Heart right ventricle (tissue), 16 donors: ENCODE measurements at regions not wholly inside any gene's neighbourhood (a gene's known extent, or its start where the extent isn't known, plus 50 kb on each side); places are given as distances from the start of the nearest gene placed in this dataset.

Experiments used
- ATAC-seq, 8 donors: fragments of 200-7000 bp; cut with Tn5 transposase; one replicate each; pipeline ENCODE4 v1.9.1; 2020; ENCODE audit warnings: mild to moderate bottlenecking in 8 of 8, moderate library complexity in 8 of 8, moderate number of reproducible peaks in 1 of 8
- DNase-seq, 2 donors: peaks; one replicate each; pipeline ENCODE4 v3.0.0-alpha.2; 2020
- H3K27ac ChIP-seq, 10 donors: fragments of 200-600 bp; sonication (generic) in 2 of 10; one replicate each; pipeline versions ENCODE4 v1.5.0 to v1.8.0; 2020 to 2022; ENCODE audit warnings: mild to moderate bottlenecking in 3 of 10
- H3K27me3 ChIP-seq, 7 donors: fragments of 200-600 bp; one replicate each; pipeline ENCODE4 v1.8.0; 2021 to 2022; ENCODE audit warnings: mild to moderate bottlenecking in 2 of 7
- H3K36me3 ChIP-seq, 9 donors: fragments of 200-600 bp; sonication (generic) in 1 of 9; one replicate each; pipeline versions ENCODE4 v1.5.0 to v1.8.0; 2020 to 2022; ENCODE audit warnings: mild to moderate bottlenecking in 2 of 9
- H3K4me1 ChIP-seq, 9 donors: fragments of 200-600 bp; sonication (generic) in 1 of 9; one replicate each; pipeline versions ENCODE4 v1.5.0 to v1.8.0; 2020 to 2022; ENCODE audit warnings: mild to moderate bottlenecking in 4 of 9
- H3K4me3 ChIP-seq, 10 donors: fragments of 200-600 bp; sonication (generic) in 2 of 10; one replicate each; pipeline versions ENCODE4 v1.5.0 to v1.8.0; 2020 to 2022; ENCODE audit warnings: mild to moderate bottlenecking in 7 of 10, moderate library complexity in 2 of 10
- H3K9me3 ChIP-seq, 11 donors: fragments of 200-600 bp in 10 of 11; sonication (generic) in 2 of 11; one replicate each; pipeline versions ENCODE4 v1.5.0 to v1.8.0; 2013 to 2022; ENCODE audit warnings: mild to moderate bottlenecking in 2 of 11, control low read depth in 1 of 11, moderate library complexity in 1 of 11
- CTCF ChIP-seq, 9 donors: fragments of 200-600 bp; sonication (generic) in 2 of 9; IDR thresholded peaks; one replicate each; pipeline versions ENCODE4 v1.5.0 to v1.8.0; 2021 to 2022; ENCODE audit warnings: antibody characterized with exemption in 9 of 9, mild to moderate bottlenecking in 5 of 9, moderate library complexity in 1 of 9
- WGBS, 2 donors: extraction: QIAGEN DNeasy Blood & Tissue Kit; methylation state at CpG; one replicate each; pipeline ENCODE4 v1.1.7; 2013; ENCODE audit warnings: inconsistent platforms in 1 of 2; 5-methylcytosine and 5-hydroxymethylcytosine counted together
- intact Hi-C, 10 donors: fragments of 100-400 bp; cut with DNase I; formaldehyde crosslinking; loops; one replicate each; pipeline versions ENCODE4 v1.11.1 to v1.14.2; 2022
- donor health status: Arrhythmogenic right ventricular cardiomyopathy.
- donor health status: ischemic (EF 13 %, LVEDD 7.1; RV severe dilation, severe dysfunction).
- donor health status: healthy with polysubstance abuse.
- donor health status: DM: no; HTN: yes; CAD: no.
- donor health status: DM: no; HTN: no; CAD: no.
- donor health status: ischemic (EF 25% LVEDD 6.9; RV normal size, moderate dysfunction).
- donor health status: ischemic (EF 25% LVEDD 5.7; RV mildly dilated, moderate dysfunction).
- donor health status: healthy.
- donor health status: DM: yes; HTN: yes; CAD: no.
- donor health status: Ischemic cardiomyopathy.
- donor health status: ischemic (EF 35%, LVEDD 5.7; RV mildly dilated, moderate dysfunction).
- donor health status: nonischemic (EF 11% LVEDD 7.7; RV severe dilation, severe dysfunction).
- donor health status: DM: yes; HTN: yes; CAD: no.
- donor health status: PGD.
- donor health status: ischemic (EF 29% LVEDD 5.4; RV normal size, mild dysfunction).
- donor health status: nonischemic (EF 23%, LVEDD 6.1; RV moderate dilation, normal function).

- 43 to 59% methylated on average over 1 of the region's 1 CpG for WGBS, 2 donors
- Histone ChIP-seq H3K27ac (no peak overlapping the region), H3K9me3 (no peaks in the 10 kb centered on the region), H3K27me3 (no peaks in the 10 kb centered on the region), H3K36me3 (no peaks in the 10 kb centered on the region), H3K4me1 (no peaks in the 10 kb centered on the region), H3K4me3 (no peak overlapping the region)
- TF ChIP-seq CTCF (IDR thresholded peaks at IDR 0.05): no peak
- intact Hi-C loops: loop anchor here in 1 of 10 donors (5.0 kb wide), 1 partner anchor 51 kb away; no protein-coding TSS in a partner anchor
- no peak for DNase-seq
- ATAC-seq: no peak
Measured at GRCh38 chr18:41853280-41853679, 101.8 kb upstream of the PIK3C3 start.

- Histone ChIP-seq H3K4me1 (no peaks in the 10 kb centered on the region), H3K27me3 (no peaks in the 10 kb centered on the region), H3K4me3 (no peak overlapping the region), H3K9me3 (no peaks in the 10 kb centered on the region), H3K36me3 (no peaks in the 10 kb centered on the region), H3K27ac (no peak overlapping the region)
- no peak for DNase-seq
- ATAC-seq: no peak
- intact Hi-C loops: loop anchor here in 1 of 10 donors (5.0 kb wide), 1 partner anchor 48 kb away; no protein-coding TSS in a partner anchor
- WGBS, 2 donors: 73 to 83% methylated on average over 2 of the region's 2 CpGs
- no peak for TF ChIP-seq CTCF (IDR thresholded peaks at IDR 0.05)
Measured at GRCh38 chr18:41850781-41851180, 104.3 kb upstream of the PIK3C3 start.

GRCh38 chr18:41849632-41850031 lies 105.4 kb upstream of the PIK3C3 start:
- Histone ChIP-seq H3K4me1 (no peaks in the 10 kb centered on the region), H3K36me3 (no peaks in the 10 kb centered on the region), H3K9me3 (no peaks in the 10 kb centered on the region), H3K4me3 (no peak overlapping the region), H3K27ac (no peak overlapping the region), H3K27me3 (no peaks in the 10 kb centered on the region)
- no peak for DNase-seq
- intact Hi-C loops: loop anchor here in 1 of 10 donors (5.0 kb wide), 1 partner anchor 47 kb away; no protein-coding TSS in a partner anchor
- no peak for TF ChIP-seq CTCF (IDR thresholded peaks at IDR 0.05)
- no peak for ATAC-seq
- 51 to 58% methylated on average over 3 of the region's 3 CpGs for WGBS, 2 donors

GRCh38 chr18:41845563-41845962 lies 109.5 kb upstream of the PIK3C3 start:
- Histone ChIP-seq H3K9me3 (no peaks in the 10 kb centered on the region), H3K4me3 (no peak overlapping the region), H3K27ac (no peak overlapping the region), H3K36me3 (no peaks in the 10 kb centered on the region), H3K4me1 (no peaks in the 10 kb centered on the region), H3K27me3 (no peaks in the 10 kb centered on the region)
- no peak for TF ChIP-seq CTCF (IDR thresholded peaks at IDR 0.05)
- DNase-seq (no peak), ATAC-seq (no peak)
- WGBS, 2 donors: 82 to 83% methylated on average over 4 of the region's 4 CpGs
- intact Hi-C loops: no loop called here
